ENCODE measurements at regions not wholly inside any gene's neighbourhood (a gene's known extent, or its start where the extent isn't known, plus 50 kb on each side); places are given as distances from the start of the nearest gene placed in this dataset.

DNA sequence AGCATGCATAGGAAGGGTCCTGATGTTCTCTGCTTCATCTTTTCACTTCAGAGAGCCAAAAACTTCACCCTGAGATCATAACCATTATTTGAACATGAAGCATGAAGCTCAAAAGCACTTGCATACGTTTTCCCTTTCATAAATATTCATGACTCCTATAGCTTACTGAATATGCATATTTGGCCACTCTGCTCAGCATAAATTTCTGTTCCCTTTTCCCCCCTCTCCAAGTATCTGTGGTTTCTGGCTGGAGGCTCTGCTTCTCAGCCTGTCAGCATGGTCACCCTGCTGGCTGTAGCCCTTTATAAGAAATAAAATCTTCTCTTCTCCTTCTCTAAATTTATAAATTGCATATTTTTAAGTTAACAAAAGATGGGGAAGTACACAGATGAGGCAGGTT lies 384.7 kb upstream of the AGA start:
- TF ChIP-seq GLI4 (CRISPR knock-in tag; IDR thresholded peaks at IDR 0.05; ENCODE audit: borderline replicate concordance) = no peak
- no peak for TF ChIP-seq POLR2AphosphoS5 (IDR thresholded peaks at IDR 0.05; ENCODE audit: low read depth, low read length)
- TF ChIP-seq, protein P1, sequence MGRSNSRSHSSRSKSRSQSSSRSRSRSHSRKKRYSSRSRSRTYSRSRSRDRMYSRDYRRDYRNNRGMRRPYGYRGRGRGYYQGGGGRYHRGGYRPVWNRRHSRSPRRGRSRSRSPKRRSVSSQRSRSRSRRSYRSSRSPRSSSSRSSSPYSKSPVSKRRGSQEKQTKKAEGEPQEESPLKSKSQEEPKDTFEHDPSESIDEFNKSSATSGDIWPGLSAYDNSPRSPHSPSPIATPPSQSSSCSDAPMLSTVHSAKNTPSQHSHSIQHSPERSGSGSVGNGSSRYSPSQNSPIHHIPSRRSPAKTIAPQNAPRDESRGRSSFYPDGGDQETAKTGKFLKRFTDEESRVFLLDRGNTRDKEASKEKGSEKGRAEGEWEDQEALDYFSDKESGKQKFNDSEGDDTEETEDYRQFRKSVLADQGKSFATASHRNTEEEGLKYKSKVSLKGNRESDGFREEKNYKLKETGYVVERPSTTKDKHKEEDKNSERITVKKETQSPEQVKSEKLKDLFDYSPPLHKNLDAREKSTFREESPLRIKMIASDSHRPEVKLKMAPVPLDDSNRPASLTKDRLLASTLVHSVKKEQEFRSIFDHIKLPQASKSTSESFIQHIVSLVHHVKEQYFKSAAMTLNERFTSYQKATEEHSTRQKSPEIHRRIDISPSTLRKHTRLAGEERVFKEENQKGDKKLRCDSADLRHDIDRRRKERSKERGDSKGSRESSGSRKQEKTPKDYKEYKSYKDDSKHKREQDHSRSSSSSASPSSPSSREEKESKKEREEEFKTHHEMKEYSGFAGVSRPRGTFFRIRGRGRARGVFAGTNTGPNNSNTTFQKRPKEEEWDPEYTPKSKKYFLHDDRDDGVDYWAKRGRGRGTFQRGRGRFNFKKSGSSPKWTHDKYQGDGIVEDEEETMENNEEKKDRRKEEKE (IDR thresholded peaks at IDR 0.05) = no peak
- no peak for TF ChIP-seq ZFX (CRISPR knock-in tag; IDR thresholded peaks at IDR 0.05; ENCODE audit: low read depth)
- no peak for TF ChIP-seq POLR2A (IDR thresholded peaks at IDR 0.05; ENCODE audit: insufficient read depth in 1 of 2, low read depth in 2 of 2, low read length in 2 of 2)
- TF ChIP-seq ZSCAN30 (CRISPR knock-in tag; IDR thresholded peaks at IDR 0.05) = no peak
- no peak for TF ChIP-seq SP2 (CRISPR knock-in tag; IDR thresholded peaks at IDR 0.05)
- no peak for TF ChIP-seq ZFP37 (CRISPR knock-in tag; IDR thresholded peaks at IDR 0.05; ENCODE audit: borderline replicate concordance)
- no peak for TF ChIP-seq RFX1 (IDR thresholded peaks at IDR 0.05)
- TF ChIP-seq, protein P2, sequence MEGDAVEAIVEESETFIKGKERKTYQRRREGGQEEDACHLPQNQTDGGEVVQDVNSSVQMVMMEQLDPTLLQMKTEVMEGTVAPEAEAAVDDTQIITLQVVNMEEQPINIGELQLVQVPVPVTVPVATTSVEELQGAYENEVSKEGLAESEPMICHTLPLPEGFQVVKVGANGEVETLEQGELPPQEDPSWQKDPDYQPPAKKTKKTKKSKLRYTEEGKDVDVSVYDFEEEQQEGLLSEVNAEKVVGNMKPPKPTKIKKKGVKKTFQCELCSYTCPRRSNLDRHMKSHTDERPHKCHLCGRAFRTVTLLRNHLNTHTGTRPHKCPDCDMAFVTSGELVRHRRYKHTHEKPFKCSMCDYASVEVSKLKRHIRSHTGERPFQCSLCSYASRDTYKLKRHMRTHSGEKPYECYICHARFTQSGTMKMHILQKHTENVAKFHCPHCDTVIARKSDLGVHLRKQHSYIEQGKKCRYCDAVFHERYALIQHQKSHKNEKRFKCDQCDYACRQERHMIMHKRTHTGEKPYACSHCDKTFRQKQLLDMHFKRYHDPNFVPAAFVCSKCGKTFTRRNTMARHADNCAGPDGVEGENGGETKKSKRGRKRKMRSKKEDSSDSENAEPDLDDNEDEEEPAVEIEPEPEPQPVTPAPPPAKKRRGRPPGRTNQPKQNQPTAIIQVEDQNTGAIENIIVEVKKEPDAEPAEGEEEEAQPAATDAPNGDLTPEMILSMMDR (CRISPR knock-in tag; IDR thresholded peaks at IDR 0.05) = no peak

Measured in HepG2 (cell line).